Liver (tissue), 8 donors: ENCODE measurements at regions not wholly inside any gene's neighbourhood (a gene's known extent, or its start where the extent isn't known, plus 50 kb on each side); places are given as distances from the start of the nearest gene placed in this dataset.

Experiments used
- DNase-seq: peaks from one replicate; pipeline ENCODE4 v3.0.0-alpha.2; 2017; ENCODE audit warnings: low spot score
- H3K27ac ChIP-seq, 2 donors: one replicate each; pipeline ENCODE4 v1.7.0; 2013; ENCODE audit warnings: inconsistent platforms in 2 of 2, low read length in 2 of 2, control low read depth in 1 of 2, low read depth in 1 of 2, mild to moderate bottlenecking in 1 of 2
- H3K27me3 ChIP-seq, 4 donors: one replicate each; pipeline versions ENCODE4 v1.6.1 to v1.7.0; 2013; ENCODE audit warnings: low read length in 3 of 4, inconsistent platforms in 1 of 4, mild to moderate bottlenecking in 1 of 4, moderate library complexity in 1 of 4; ENCODE audit not compliant: control insufficient read depth in 4 of 4, insufficient read depth in 4 of 4
- H3K36me3 ChIP-seq, 4 donors: one replicate each; pipeline versions ENCODE4 v1.6.1 to v1.7.0; 2013; ENCODE audit warnings: low read length in 3 of 4, mild to moderate bottlenecking in 3 of 4, low read depth in 1 of 4, moderate library complexity in 1 of 4; ENCODE audit not compliant: control insufficient read depth in 4 of 4, insufficient read depth in 3 of 4
- H3K4me1 ChIP-seq, 4 donors: one replicate each; pipeline versions ENCODE4 v1.6.1 to v1.7.0; 2013; ENCODE audit warnings: low read length in 3 of 4, mild to moderate bottlenecking in 3 of 4, moderate library complexity in 1 of 4; ENCODE audit not compliant: control insufficient read depth in 4 of 4, insufficient read depth in 4 of 4
- H3K4me3 ChIP-seq, 3 donors: one replicate each; pipeline versions ENCODE4 v1.6.1 to v1.7.0; 2013; ENCODE audit warnings: low read length in 3 of 3, control low read depth in 1 of 3, low read depth in 1 of 3, mild to moderate bottlenecking in 1 of 3
- H3K9ac ChIP-seq, 2 donors: one replicate each; pipeline ENCODE4 v1.7.0; 2013; ENCODE audit warnings: low read length in 2 of 2, mild to moderate bottlenecking in 2 of 2, moderate library complexity in 2 of 2, control low read depth in 1 of 2, low read depth in 1 of 2
- H3K9me3 ChIP-seq, 4 donors: one replicate each; pipeline versions ENCODE4 v1.6.1 to v1.7.0; 2013; ENCODE audit warnings: low read length in 3 of 4; ENCODE audit not compliant: control insufficient read depth in 4 of 4
- EGR1 ChIP-seq, 2 donors: IDR thresholded peaks; 2 replicates each; pipeline ENCODE4 v1.6.1; 2016 to 2018; ENCODE audit warnings: antibody characterized with exemption in 2 of 2, low read depth in 2 of 2
- FOXA2 ChIP-seq: IDR thresholded peaks from 2 replicates; pipeline ENCODE4 v1.6.1; 2016; ENCODE audit warnings: antibody characterized with exemption
- GABPA ChIP-seq, 2 donors: IDR thresholded peaks in 1 of 2; conservative IDR thresholded peaks in 1 of 2; 2 replicates each; pipeline ENCODE4 v1.6.1; 2016; ENCODE audit warnings: antibody characterized with exemption in 2 of 2, mild to moderate bottlenecking in 1 of 2, moderate library complexity in 1 of 2
- HNF4A ChIP-seq, 2 donors: conservative IDR thresholded peaks; 2 replicates each; pipeline ENCODE4 v1.6.1; 2016; ENCODE audit warnings: antibody characterized with exemption in 2 of 2, mild to moderate bottlenecking in 2 of 2
- HNF4G ChIP-seq: IDR thresholded peaks from 2 replicates; pipeline ENCODE4 v1.6.1; 2016; ENCODE audit warnings: antibody characterized with exemption
- JUND ChIP-seq, 2 donors: IDR thresholded peaks; 2 replicates each; pipeline ENCODE4 v1.6.1; 2016; ENCODE audit warnings: antibody characterized with exemption in 2 of 2
- NR2F2 ChIP-seq: IDR thresholded peaks from 2 replicates; pipeline ENCODE4 v1.6.1; 2016; ENCODE audit warnings: antibody characterized with exemption
- RAD21 ChIP-seq, 2 donors: IDR thresholded peaks; 2 replicates each; pipeline ENCODE4 v1.6.1; 2016; ENCODE audit warnings: antibody characterized with exemption in 2 of 2, mild to moderate bottlenecking in 2 of 2
- RXRA ChIP-seq, 2 donors: IDR thresholded peaks; 2 replicates each; pipeline ENCODE4 v1.6.1; 2017 to 2018; ENCODE audit warnings: antibody characterized with exemption in 2 of 2, mild to moderate bottlenecking in 1 of 2
- SP1 ChIP-seq: IDR thresholded peaks from 2 replicates; pipeline ENCODE4 v1.6.1; 2018; ENCODE audit warnings: antibody characterized with exemption, mild to moderate bottlenecking
- TAF1 ChIP-seq: conservative IDR thresholded peaks from 2 replicates; pipeline ENCODE4 v1.6.1; 2016; ENCODE audit warnings: antibody characterized with exemption, mild to moderate bottlenecking
- YY1 ChIP-seq: IDR thresholded peaks from 2 replicates; pipeline ENCODE4 v1.6.1; 2016; ENCODE audit warnings: antibody characterized with exemption, mild to moderate bottlenecking
- WGBS: extraction: QIAGEN DNeasy Blood & Tissue Kit; methylation state at CpG from one replicate; pipeline ENCODE4 v1.1.7; 2013; 5-methylcytosine and 5-hydroxymethylcytosine counted together
- TF ChIP-seq, protein P1 (sequence below): IDR thresholded peaks from 2 replicates; pipeline ENCODE4 v1.6.1; 2016; ENCODE audit warnings: antibody characterized with exemption, mild to moderate bottlenecking
- TF ChIP-seq, protein P2 (sequence below): IDR thresholded peaks from 2 replicates; pipeline ENCODE4 v1.6.1; 2016; ENCODE audit warnings: antibody characterized with exemption
- TF ChIP-seq, protein P3 (sequence below): IDR thresholded peaks from 2 replicates; pipeline ENCODE4 v1.6.1; 2016; ENCODE audit warnings: antibody characterized with exemption
- TF ChIP-seq, protein P4 (sequence below): IDR thresholded peaks from 2 replicates; pipeline ENCODE4 v1.6.1; 2016; ENCODE audit warnings: antibody characterized with exemption
- TF ChIP-seq, protein P5 (sequence below): fragments of 150-350 bp; IDR thresholded peaks from 2 replicates; pipeline ENCODE4 v1.5.1; 2017; ENCODE audit warnings: improper control_type of control experiment, low read depth, low read length; ENCODE audit not compliant: missing input control
- donor health status: healthy.
- donor health status: healthy.
- donor health status: healthy.
- donor health status: healthy.
- donor health status: healthy.

DNA sequence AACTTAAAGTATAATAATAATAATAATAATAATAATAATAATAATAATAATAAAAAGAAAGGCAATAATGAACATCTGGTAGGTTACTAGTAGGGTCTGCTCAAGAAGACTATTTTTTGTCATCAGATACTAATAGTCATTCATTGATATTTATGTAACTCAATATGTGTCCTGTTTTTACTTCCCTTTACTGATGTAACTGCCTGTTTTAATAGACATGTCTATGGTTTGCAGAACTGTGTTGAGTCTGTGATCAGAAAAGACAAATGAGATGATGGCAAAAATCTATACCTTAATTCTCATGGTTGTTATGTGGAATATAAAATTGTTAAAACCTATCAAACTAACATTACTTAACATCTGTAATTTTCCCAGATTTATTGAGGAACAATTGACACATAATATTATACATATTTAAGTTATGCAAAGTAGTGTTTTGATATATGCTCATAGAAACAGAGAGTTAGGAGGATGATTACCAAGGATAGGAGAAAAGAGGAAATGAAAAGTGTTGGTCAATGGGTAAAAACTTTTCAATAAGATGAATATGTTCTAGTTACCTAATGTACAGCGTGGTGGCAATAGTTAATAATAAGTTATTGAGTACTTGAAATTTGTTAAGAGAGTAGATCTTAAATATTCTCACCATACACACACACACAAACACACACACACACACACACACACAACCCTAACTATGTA, 699.4 kb downstream of the ZPLD1 start:
- 82% methylated on average over 1 of the region's 1 CpG for WGBS
- H3K36me3 ChIP-seq: no peaks in the 10 kb centered on the region
- H3K4me1 ChIP-seq: no peaks in the 10 kb centered on the region
- TF ChIP-seq JUND (IDR thresholded peaks at IDR 0.05): no peak
- TF ChIP-seq, protein P1, sequence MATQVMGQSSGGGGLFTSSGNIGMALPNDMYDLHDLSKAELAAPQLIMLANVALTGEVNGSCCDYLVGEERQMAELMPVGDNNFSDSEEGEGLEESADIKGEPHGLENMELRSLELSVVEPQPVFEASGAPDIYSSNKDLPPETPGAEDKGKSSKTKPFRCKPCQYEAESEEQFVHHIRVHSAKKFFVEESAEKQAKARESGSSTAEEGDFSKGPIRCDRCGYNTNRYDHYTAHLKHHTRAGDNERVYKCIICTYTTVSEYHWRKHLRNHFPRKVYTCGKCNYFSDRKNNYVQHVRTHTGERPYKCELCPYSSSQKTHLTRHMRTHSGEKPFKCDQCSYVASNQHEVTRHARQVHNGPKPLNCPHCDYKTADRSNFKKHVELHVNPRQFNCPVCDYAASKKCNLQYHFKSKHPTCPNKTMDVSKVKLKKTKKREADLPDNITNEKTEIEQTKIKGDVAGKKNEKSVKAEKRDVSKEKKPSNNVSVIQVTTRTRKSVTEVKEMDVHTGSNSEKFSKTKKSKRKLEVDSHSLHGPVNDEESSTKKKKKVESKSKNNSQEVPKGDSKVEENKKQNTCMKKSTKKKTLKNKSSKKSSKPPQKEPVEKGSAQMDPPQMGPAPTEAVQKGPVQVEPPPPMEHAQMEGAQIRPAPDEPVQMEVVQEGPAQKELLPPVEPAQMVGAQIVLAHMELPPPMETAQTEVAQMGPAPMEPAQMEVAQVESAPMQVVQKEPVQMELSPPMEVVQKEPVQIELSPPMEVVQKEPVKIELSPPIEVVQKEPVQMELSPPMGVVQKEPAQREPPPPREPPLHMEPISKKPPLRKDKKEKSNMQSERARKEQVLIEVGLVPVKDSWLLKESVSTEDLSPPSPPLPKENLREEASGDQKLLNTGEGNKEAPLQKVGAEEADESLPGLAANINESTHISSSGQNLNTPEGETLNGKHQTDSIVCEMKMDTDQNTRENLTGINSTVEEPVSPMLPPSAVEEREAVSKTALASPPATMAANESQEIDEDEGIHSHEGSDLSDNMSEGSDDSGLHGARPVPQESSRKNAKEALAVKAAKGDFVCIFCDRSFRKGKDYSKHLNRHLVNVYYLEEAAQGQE: no peak
- no peak for TF ChIP-seq SP1
- no peak for TF ChIP-seq NR2F2
- TF ChIP-seq FOXA2: no peak
- TF ChIP-seq RXRA (IDR thresholded peaks at IDR 0.05): no peak
- TF ChIP-seq YY1: no peak
- no peak for TF ChIP-seq RAD21 (IDR thresholded peaks at IDR 0.05)
- TF ChIP-seq, protein P2, sequence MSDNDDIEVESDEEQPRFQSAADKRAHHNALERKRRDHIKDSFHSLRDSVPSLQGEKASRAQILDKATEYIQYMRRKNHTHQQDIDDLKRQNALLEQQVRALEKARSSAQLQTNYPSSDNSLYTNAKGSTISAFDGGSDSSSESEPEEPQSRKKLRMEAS: no peak
- TF ChIP-seq, protein P3, sequence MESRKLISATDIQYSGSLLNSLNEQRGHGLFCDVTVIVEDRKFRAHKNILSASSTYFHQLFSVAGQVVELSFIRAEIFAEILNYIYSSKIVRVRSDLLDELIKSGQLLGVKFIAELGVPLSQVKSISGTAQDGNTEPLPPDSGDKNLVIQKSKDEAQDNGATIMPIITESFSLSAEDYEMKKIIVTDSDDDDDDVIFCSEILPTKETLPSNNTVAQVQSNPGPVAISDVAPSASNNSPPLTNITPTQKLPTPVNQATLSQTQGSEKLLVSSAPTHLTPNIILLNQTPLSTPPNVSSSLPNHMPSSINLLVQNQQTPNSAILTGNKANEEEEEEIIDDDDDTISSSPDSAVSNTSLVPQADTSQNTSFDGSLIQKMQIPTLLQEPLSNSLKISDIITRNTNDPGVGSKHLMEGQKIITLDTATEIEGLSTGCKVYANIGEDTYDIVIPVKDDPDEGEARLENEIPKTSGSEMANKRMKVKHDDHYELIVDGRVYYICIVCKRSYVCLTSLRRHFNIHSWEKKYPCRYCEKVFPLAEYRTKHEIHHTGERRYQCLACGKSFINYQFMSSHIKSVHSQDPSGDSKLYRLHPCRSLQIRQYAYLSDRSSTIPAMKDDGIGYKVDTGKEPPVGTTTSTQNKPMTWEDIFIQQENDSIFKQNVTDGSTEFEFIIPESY: no peak
- no peak for TF ChIP-seq HNF4G
- no peak for TF ChIP-seq TAF1
- no peak for TF ChIP-seq HNF4A (conservative IDR thresholded peaks at IDR 0.05)
- no peak for TF ChIP-seq GABPA (IDR thresholded peaks at IDR 0.05 in 1 of 2, conservative IDR thresholded peaks at IDR 0.05 in 1 of 2)
- TF ChIP-seq, protein P4, sequence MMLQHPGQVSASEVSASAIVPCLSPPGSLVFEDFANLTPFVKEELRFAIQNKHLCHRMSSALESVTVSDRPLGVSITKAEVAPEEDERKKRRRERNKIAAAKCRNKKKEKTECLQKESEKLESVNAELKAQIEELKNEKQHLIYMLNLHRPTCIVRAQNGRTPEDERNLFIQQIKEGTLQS: no peak
- TF ChIP-seq, protein P5, sequence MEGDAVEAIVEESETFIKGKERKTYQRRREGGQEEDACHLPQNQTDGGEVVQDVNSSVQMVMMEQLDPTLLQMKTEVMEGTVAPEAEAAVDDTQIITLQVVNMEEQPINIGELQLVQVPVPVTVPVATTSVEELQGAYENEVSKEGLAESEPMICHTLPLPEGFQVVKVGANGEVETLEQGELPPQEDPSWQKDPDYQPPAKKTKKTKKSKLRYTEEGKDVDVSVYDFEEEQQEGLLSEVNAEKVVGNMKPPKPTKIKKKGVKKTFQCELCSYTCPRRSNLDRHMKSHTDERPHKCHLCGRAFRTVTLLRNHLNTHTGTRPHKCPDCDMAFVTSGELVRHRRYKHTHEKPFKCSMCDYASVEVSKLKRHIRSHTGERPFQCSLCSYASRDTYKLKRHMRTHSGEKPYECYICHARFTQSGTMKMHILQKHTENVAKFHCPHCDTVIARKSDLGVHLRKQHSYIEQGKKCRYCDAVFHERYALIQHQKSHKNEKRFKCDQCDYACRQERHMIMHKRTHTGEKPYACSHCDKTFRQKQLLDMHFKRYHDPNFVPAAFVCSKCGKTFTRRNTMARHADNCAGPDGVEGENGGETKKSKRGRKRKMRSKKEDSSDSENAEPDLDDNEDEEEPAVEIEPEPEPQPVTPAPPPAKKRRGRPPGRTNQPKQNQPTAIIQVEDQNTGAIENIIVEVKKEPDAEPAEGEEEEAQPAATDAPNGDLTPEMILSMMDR: no peak
- no peaks in the 10 kb centered on the region for H3K9me3 ChIP-seq
- H3K9ac ChIP-seq: no peak overlapping the region
- no peak for DNase-seq
- H3K27me3 ChIP-seq: no peaks in the 10 kb centered on the region
- no peak overlapping the region for H3K4me3 ChIP-seq
- H3K27ac ChIP-seq: no peak overlapping the region

DNA sequence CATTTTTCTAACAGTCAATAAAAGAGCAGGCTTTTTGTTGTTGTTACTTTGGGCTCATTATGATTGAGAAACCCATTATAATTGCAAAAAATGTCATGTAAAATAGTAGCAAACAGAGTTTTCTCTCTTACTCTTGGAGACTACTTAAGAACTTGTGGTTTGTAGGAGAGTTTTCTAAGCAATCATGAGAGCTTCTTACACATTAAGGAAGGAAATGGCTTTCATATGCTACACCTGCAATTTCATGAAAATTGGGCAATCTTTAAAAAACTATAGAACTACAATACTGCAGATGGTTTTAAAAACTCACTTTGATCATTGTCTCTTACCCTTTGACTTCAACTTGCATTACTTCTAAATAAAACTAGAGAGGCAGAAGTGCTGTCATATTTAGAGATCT, 701.8 kb downstream of the ZPLD1 start:
- Histone ChIP-seq H3K27ac (no peak overlapping the region), H3K4me1 (no peaks in the 10 kb centered on the region)
- TF ChIP-seq SP1 (no peak), TAF1 (no peak), YY1 (no peak), EGR1 (IDR thresholded peaks at IDR 0.05; ENCODE audit: low read depth in 2 of 2) (no peak), HNF4G (no peak), RAD21 (IDR thresholded peaks at IDR 0.05) (no peak)
- TF ChIP-seq, protein P4: no peak
- TF ChIP-seq, protein P1: no peak
- TF ChIP-seq, protein P3: no peak
- TF ChIP-seq, protein P2: no peak

More for the DNA sequence above, 701.8 kb downstream of the ZPLD1 start:
- DNase-seq: no peak
- H3K36me3 ChIP-seq: no peaks in the 10 kb centered on the region
- H3K27me3 ChIP-seq: no peaks in the 10 kb centered on the region
- no peak overlapping the region for H3K9ac ChIP-seq
- H3K4me3 ChIP-seq: no peak overlapping the region
- no peaks in the 10 kb centered on the region for H3K9me3 ChIP-seq
